VCaP (cell line): ENCODE measurements at regions not wholly inside any gene's neighbourhood (a gene's known extent, or its start where the extent isn't known, plus 50 kb on each side); places are given as distances from the start of the nearest gene placed in this dataset.

Source experiments
- H3K27ac ChIP-seq: fragments of 450-650 bp; 2 replicates; pipeline ENCODE4 v1.5.1; 2017
- CTCF ChIP-seq: fragments of 450-650 bp; conservative IDR thresholded peaks from 2 replicates; pipeline ENCODE4 v1.5.1; 2017; ENCODE audit warnings: mild to moderate bottlenecking, moderate library complexity

GRCh38 chr5:40165106-40165788 is 514.5 kb upstream of the PTGER4 start:
- TF ChIP-seq CTCF: no peak
- H3K27ac ChIP-seq: no peak overlapping the region

- H3K27ac ChIP-seq: no peak overlapping the region
- no peak for TF ChIP-seq CTCF
These were observed 519.3 kb upstream of the PTGER4 start for GRCh38 chr5:40160435-40160834.

- TF ChIP-seq CTCF: no peak
- H3K27ac ChIP-seq: no peak overlapping the region
These were observed 525.5 kb upstream of the PTGER4 start for GRCh38 chr5:40154194-40154593.

- no peak for TF ChIP-seq CTCF
- no peak overlapping the region for H3K27ac ChIP-seq
These were observed 528.8 kb upstream of the PTGER4 start for GRCh38 chr5:40150896-40151295.

DNA sequence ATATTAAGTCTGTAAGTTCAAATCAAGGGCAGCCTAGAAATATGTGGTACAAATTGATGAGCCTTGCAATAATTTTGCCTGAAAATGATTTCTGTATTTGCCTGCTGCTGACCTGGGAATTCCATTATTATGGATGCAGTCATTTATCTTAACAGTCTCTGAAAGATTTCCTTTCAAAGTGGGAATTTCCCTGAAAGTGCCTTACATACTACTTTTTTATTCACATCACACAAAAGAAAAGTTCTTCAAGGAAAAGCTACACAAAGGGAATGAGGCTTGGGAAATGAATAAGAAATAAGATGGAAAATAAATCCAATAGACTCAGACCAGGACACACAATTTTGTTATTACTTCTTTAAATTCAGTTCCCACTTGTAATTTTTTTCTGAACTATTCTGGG is 537.8 kb upstream of the PTGER4 start:
- TF ChIP-seq CTCF: no peak
- H3K27ac ChIP-seq: no peak overlapping the region

DNA sequence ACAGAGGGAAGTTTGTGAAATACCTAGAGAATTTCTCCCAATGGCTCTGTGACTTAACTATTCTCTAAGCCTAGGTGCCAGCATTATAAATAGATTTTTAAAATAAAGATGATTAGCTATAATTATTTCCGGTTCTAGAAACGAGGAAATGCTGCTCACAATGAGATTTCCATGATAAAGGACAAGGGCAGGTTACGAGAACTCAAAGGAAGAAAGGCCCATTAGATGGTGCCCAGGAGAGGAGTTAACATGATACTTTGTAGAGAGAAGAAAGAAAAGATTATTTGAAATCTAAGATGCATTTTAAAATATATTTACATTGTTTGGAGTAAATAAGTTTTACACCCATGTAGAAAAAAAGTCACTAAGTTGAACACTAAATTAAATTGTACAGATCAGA is 538.3 kb upstream of the PTGER4 start:
- no peak for TF ChIP-seq CTCF

DNA sequence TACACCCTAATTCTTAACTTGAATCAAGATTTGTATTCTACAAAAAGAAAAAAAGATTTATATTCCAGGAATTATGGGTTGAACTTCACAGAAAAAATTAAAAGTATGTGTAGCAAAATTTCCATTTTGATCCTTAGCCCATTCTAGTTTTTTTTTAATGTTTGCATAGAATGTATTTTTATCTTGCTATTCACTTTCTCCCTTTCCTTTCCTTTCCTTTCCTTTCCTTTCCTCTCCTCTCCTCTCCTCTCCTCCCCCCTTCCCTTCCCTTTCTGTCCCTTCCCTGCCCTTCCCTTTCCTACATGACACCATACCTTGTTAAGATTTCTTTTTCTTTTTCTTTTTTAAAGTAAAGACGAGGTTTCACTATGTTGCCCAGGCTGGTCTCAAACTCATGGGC is 542.5 kb upstream of the PTGER4 start:
- H3K27ac ChIP-seq: no peak overlapping the region
- no peak for TF ChIP-seq CTCF

More for the DNA sequence above, 538.3 kb upstream of the PTGER4 start:
- no peak overlapping the region for H3K27ac ChIP-seq
